ENCODE measurements at regions not wholly inside any gene's neighbourhood (a gene's known extent, or its start where the extent isn't known, plus 50 kb on each side); places are given as distances from the start of the nearest gene placed in this dataset.

DNA sequence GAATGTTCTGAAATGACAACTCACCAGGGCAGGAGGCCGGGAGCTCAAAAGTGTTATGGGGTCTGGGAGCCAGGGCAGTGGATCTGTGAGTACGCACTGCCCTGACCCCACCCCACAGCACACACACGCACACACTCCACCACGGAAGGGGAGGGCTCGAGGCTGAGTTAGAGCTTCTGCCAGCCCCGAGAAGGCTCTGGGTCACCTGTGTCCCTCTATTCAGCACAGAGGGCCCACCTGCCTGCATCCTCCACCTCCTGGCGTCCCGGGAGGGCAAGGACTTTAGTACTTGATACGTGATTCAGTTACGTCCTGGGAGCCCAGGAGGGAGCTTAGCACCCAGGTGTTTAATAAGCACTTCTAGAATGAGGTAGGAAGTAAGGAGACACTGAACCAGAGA lies 190.0 kb upstream of the GPR12 start:
- no CpG with 5 or more reads among the region's 10 CpGs for WGBS (ENCODE audit: extremely low coverage, insufficient read length, low lambda C conversion rate)
- Histone ChIP-seq H3K9me3 (ENCODE audit: control insufficient read depth, low read depth, low read length) (no peaks in the 10 kb centered on the region), H3K56ac (ENCODE audit: insufficient read length, low read depth, low read length) (no peak overlapping the region), H3T11ph (ENCODE audit: low read length) (no peak overlapping the region), H3K79me1 (ENCODE audit: insufficient read depth, low read depth, low read length, poor library complexity, severe bottlenecking) (no peaks in the 10 kb centered on the region), H4K8ac (replicated peaks; ENCODE audit: insufficient read length, low read depth, low read length) (no peak overlapping the region), H3K9ac (ENCODE audit: extremely low read depth, insufficient read length, low read length) (no peak overlapping the region), H2AFZ (ENCODE audit: low read length) (no peak overlapping the region), H3K4me1 (ENCODE audit: insufficient read depth, low read length) (no peaks in the 10 kb centered on the region), H2BK15ac (ENCODE audit: low read depth, low read length) (no peak overlapping the region), H4K20me1 (ENCODE audit: control insufficient read depth, insufficient read depth, insufficient read length) (no peaks in the 10 kb centered on the region), H3K27me3 (ENCODE audit: insufficient read depth, low read length) (no peaks in the 10 kb centered on the region), H3K18ac (ENCODE audit: insufficient read length, low read depth, low read length) (no peak overlapping the region), H3K14ac (ENCODE audit: insufficient read depth, low read length) (no peak overlapping the region), H4K5ac (ENCODE audit: insufficient read length, low read depth, low read length) (no peak overlapping the region), H3K23me2 (ENCODE audit: insufficient read length, low read depth, low read length, poor library complexity, severe bottlenecking) (no peaks in the 10 kb centered on the region), H3K4me2 (ENCODE audit: insufficient read depth, insufficient read length, low read length) (no peak overlapping the region), H3K79me2 (ENCODE audit: insufficient read depth, low read length) (no peaks in the 10 kb centered on the region), H4K91ac (ENCODE audit: insufficient read length, low read depth, low read length) (no peak overlapping the region), H2BK120ac (ENCODE audit: low read depth, low read length, poor library complexity, severe bottlenecking) (no peak overlapping the region), H3K27ac (ENCODE audit: insufficient read length, low read depth, low read length) (no peak overlapping the region), H2BK12ac (ENCODE audit: insufficient read length, low read depth, low read length) (no peak overlapping the region), H3K23ac (ENCODE audit: insufficient read length, low read depth, low read length) (no peak overlapping the region), H2AK5ac (ENCODE audit: insufficient read length, low read length) (no peak overlapping the region), H2BK20ac (ENCODE audit: low read depth, low read length, poor library complexity, severe bottlenecking) (no peak overlapping the region), H2BK5ac (ENCODE audit: insufficient read length, low read length) (no peak overlapping the region), H3K4ac (ENCODE audit: low read depth, low read length) (no peak overlapping the region)
- Mint-ChIP-seq H3K27ac (no peak overlapping the region; a peak in 1 of 7 replicates), H3K9me3 (peaks cover 0 to 2% of the 10 kb centered on the region in 2 experiments; a peak in 1 of 5 replicates), H3K27me3 (ENCODE audit: low read depth) (no peaks in the 10 kb centered on the region), H3K36me3 (ENCODE audit: insufficient read depth in 1 of 3, low read depth in 3 of 3) (no peaks in the 10 kb centered on the region), H3K4me3 (no peak overlapping the region), H3K4me1 (no peaks in the 10 kb centered on the region)
- TF ChIP-seq, protein P1, sequence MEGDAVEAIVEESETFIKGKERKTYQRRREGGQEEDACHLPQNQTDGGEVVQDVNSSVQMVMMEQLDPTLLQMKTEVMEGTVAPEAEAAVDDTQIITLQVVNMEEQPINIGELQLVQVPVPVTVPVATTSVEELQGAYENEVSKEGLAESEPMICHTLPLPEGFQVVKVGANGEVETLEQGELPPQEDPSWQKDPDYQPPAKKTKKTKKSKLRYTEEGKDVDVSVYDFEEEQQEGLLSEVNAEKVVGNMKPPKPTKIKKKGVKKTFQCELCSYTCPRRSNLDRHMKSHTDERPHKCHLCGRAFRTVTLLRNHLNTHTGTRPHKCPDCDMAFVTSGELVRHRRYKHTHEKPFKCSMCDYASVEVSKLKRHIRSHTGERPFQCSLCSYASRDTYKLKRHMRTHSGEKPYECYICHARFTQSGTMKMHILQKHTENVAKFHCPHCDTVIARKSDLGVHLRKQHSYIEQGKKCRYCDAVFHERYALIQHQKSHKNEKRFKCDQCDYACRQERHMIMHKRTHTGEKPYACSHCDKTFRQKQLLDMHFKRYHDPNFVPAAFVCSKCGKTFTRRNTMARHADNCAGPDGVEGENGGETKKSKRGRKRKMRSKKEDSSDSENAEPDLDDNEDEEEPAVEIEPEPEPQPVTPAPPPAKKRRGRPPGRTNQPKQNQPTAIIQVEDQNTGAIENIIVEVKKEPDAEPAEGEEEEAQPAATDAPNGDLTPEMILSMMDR (conservative IDR thresholded peaks at IDR 0.05), result no peak
- DNase-seq, result no peak
